A673 (cell line): ENCODE measurements at regions not wholly inside any gene's neighbourhood (a gene's known extent, or its start where the extent isn't known, plus 50 kb on each side); places are given as distances from the start of the nearest gene placed in this dataset.

Source experiments
- EZH2 ChIP-seq: fragments of 200-600 bp; sonication (generic); IDR thresholded peaks from 2 replicates; pipeline ENCODE4 v1.6.1; 2017; ENCODE audit warnings: borderline replicate concordance, low read depth, mild to moderate bottlenecking, mixed read lengths, antibody characterized with exemption, low read length; ENCODE audit not compliant: poor library complexity, severe bottlenecking
- TF ChIP-seq, protein P1 (sequence below): fragments of 300-800, 200-600 bp; sonication (generic); conservative IDR thresholded peaks from 2 replicates; pipeline ENCODE4 v1.5.1; 2017; ENCODE audit warnings: low read depth, mild to moderate bottlenecking, antibody characterized with exemption, low read length, moderate library complexity, mixed read lengths

DNA sequence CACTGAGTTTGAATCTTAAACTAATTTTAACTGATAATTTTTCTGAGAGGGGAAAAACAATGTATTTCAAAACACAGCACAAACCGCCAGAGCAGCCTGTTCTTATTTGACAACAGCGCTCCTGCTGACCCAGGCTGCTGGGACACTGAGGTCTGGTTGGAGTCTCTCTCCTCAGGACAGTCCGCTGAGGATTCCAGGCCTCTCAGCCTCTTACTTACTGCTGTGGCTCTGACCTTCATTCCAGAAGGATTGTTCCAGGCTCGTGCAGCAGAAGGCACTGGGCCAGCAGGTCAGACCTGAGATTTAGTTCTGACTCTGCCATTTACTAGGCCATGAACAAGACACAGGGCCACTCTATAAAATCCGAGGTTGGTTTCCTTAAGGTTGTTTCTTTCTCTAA is 393.6 kb downstream of the TDRD3 start:
- TF ChIP-seq, protein P1, sequence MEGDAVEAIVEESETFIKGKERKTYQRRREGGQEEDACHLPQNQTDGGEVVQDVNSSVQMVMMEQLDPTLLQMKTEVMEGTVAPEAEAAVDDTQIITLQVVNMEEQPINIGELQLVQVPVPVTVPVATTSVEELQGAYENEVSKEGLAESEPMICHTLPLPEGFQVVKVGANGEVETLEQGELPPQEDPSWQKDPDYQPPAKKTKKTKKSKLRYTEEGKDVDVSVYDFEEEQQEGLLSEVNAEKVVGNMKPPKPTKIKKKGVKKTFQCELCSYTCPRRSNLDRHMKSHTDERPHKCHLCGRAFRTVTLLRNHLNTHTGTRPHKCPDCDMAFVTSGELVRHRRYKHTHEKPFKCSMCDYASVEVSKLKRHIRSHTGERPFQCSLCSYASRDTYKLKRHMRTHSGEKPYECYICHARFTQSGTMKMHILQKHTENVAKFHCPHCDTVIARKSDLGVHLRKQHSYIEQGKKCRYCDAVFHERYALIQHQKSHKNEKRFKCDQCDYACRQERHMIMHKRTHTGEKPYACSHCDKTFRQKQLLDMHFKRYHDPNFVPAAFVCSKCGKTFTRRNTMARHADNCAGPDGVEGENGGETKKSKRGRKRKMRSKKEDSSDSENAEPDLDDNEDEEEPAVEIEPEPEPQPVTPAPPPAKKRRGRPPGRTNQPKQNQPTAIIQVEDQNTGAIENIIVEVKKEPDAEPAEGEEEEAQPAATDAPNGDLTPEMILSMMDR = no peak
- TF ChIP-seq EZH2 = no peak
